GM12874 (cell line): ENCODE measurements at regions not wholly inside any gene's neighbourhood (a gene's known extent, or its start where the extent isn't known, plus 50 kb on each side); places are given as distances from the start of the nearest gene placed in this dataset.

ENCODE experiments used
- TF ChIP-seq, protein P1 (sequence below): IDR thresholded peaks from 2 replicates; pipeline ENCODE4 v1.5.1; 2011; ENCODE audit warnings: low read depth, mild to moderate bottlenecking, control low read depth, low read length, moderate library complexity; ENCODE audit not compliant: insufficient read depth

GRCh38 chr14:65834051-65834450, 421.5 kb downstream of the FUT8 start:
- TF ChIP-seq, protein P1, sequence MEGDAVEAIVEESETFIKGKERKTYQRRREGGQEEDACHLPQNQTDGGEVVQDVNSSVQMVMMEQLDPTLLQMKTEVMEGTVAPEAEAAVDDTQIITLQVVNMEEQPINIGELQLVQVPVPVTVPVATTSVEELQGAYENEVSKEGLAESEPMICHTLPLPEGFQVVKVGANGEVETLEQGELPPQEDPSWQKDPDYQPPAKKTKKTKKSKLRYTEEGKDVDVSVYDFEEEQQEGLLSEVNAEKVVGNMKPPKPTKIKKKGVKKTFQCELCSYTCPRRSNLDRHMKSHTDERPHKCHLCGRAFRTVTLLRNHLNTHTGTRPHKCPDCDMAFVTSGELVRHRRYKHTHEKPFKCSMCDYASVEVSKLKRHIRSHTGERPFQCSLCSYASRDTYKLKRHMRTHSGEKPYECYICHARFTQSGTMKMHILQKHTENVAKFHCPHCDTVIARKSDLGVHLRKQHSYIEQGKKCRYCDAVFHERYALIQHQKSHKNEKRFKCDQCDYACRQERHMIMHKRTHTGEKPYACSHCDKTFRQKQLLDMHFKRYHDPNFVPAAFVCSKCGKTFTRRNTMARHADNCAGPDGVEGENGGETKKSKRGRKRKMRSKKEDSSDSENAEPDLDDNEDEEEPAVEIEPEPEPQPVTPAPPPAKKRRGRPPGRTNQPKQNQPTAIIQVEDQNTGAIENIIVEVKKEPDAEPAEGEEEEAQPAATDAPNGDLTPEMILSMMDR = no peak

DNA sequence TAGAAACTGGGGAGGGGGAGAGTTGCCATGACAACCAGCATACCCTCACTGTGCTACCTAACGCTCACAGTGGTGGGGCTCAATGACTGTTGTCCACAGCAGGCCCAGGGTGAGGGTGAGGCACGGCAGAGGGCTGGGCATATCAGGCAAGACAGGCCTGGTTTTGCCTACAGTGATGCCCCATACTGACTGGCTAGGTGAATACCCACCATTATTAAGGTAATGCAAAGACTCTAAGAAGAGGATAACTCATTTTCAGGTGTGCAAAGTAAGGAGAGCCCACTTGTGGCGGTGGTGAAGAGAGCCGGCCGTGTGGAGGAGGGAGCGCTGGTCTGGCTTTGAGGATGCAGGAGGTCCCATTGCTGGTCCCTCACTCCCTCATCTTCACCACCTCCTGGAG, 422.3 kb downstream of the FUT8 start:
- TF ChIP-seq, protein P1 = no peak

DNA sequence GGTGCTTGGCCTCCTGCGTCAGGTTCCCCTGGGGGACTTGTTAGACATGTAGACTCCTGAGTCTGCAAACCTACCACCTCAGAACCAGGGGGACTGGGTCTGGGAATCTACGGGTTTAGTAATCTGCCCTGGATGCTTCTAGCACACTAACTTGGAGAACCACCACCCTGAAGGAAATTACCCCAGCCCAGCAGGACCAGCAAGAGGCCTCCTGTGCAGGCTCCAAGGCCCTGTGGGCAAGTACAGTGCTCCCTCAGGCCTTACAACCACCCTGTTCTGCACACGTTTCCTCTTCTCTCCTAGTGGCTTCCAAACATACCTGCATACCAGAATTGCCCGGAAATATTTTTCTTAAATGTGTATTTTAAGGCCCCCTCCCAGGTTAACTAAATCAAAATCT, 423.0 kb downstream of the FUT8 start:
- TF ChIP-seq, protein P1 = no peak

DNA sequence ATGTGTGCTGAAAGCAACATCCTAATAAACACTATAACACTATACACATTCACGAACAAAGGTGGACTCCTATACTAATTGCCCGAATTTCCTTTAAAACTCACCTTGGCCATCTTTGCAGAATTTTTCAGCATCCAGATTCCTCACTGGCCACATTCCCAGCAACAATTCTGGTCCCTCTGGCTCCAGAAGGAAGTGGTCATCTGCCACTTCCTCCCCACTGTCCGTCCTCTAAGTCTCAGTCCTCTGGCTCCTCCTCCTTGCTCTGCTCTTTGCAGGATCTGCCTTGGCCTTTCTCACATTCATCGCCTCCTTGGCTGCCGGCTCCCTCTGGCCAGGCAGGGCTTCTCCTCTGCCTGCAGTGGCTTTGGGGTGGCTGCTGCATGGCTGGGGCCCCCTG, 426.0 kb downstream of the FUT8 start:
- TF ChIP-seq, protein P1 = no peak

DNA sequence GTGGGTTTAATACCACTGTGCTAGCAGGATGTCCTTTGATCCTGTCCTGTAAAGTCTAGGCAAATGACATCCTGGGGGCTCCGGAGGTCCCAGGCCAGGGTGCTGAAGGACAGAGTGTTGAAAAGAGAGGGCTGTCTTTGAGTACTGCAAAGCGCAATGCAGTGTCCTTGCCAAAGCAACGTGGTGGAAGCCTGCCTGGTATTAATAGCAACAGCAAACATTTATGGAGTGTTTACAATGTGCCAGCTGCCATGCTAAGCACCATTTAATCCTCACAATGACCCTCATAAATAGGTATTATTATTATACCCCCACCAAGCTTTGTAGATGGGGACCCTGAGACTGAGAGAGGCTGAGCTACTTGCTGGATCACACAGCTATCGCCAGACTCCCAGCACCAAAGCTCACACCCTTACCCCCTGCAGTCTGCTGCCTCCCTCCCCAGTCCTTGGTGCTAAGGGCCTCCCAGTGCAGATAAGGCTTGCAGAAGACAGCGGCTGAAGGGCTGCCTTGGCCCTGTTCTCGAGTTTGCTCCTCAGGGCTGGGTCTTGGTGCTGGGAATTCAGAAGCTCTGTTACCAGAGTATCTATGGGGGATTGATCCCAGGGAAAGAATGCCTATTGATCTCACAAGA, 427.7 kb downstream of the FUT8 start:
- TF ChIP-seq, protein P1 = no peak

GRCh38 chr14:65840786-65841185, 428.3 kb downstream of the FUT8 start:
- TF ChIP-seq, protein P1 = no peak

- TF ChIP-seq, protein P1 = no peak
Observed at GRCh38 chr14:65846196-65846868, 433.8 kb downstream of the FUT8 start.
